OCI-LY1 (cell line): ENCODE measurements at regions not wholly inside any gene's neighbourhood (a gene's known extent, or its start where the extent isn't known, plus 50 kb on each side); places are given as distances from the start of the nearest gene placed in this dataset.

Experiments used
- EZH2 ChIP-seq: fragments of 200-600 bp; sonication (generic), shearing (Covaris generic); IDR thresholded peaks from 2 replicates; pipeline ENCODE4 v1.8.0; 2017; ENCODE audit warnings: borderline replicate concordance, mixed run types, mild to moderate bottlenecking, antibody characterized with exemption, low read length, moderate library complexity, mixed read lengths
- TF ChIP-seq, protein P1 (sequence below): fragments of 200-600 bp; sonication (generic), shearing (Covaris generic); IDR thresholded peaks from 2 replicates; pipeline ENCODE4 v1.5.1; 2017; ENCODE audit warnings: mild to moderate bottlenecking, antibody characterized with exemption, low read length, moderate library complexity, mixed read lengths

DNA sequence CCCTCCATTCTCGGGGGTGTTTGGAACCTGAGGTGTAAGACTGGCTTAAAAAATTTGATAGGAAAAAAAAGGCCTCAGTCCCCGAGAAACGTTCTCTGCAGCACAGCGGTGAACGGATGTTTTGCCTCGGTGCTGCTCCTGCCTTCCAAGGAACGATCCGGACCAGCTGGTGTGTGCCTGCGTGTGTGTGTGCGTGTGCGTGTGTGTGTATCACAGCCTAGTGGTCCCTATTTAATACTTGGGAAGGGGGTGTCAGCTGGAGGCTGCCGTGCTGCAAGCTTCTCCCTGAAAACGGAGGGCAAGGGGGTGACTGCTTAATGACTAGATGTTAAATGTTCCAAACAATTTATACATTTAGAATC lies 76.9 kb downstream of the LHX2 start:
- TF ChIP-seq, protein P1, sequence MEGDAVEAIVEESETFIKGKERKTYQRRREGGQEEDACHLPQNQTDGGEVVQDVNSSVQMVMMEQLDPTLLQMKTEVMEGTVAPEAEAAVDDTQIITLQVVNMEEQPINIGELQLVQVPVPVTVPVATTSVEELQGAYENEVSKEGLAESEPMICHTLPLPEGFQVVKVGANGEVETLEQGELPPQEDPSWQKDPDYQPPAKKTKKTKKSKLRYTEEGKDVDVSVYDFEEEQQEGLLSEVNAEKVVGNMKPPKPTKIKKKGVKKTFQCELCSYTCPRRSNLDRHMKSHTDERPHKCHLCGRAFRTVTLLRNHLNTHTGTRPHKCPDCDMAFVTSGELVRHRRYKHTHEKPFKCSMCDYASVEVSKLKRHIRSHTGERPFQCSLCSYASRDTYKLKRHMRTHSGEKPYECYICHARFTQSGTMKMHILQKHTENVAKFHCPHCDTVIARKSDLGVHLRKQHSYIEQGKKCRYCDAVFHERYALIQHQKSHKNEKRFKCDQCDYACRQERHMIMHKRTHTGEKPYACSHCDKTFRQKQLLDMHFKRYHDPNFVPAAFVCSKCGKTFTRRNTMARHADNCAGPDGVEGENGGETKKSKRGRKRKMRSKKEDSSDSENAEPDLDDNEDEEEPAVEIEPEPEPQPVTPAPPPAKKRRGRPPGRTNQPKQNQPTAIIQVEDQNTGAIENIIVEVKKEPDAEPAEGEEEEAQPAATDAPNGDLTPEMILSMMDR: no peak
- TF ChIP-seq EZH2: no peak
